Body of pancreas (tissue), 4 donors: ENCODE measurements at regions not wholly inside any gene's neighbourhood (a gene's known extent, or its start where the extent isn't known, plus 50 kb on each side); places are given as distances from the start of the nearest gene placed in this dataset.

Experiments
- ATAC-seq: fragments of 150-250 bp; one replicate; pipeline ENCODE4 v1.9.1; 2016
- DNase-seq, 4 donors: peaks; one replicate each; pipeline ENCODE4 v3.0.0-alpha.2; 2019
- H3K27ac ChIP-seq, 4 donors: fragments of 200-600 bp; sonication (generic); 1 replicate in 3 of 4; 2 replicates in 1 of 4; pipeline versions ENCODE4 v1.5.1 to v1.6.1; 2016 to 2019; ENCODE audit warnings: mild to moderate bottlenecking in 1 of 4, mixed read lengths in 1 of 4, moderate library complexity in 1 of 4
- H3K27me3 ChIP-seq, 2 donors: fragments of 200-600 bp; sonication (generic); one replicate each; pipeline ENCODE4 v1.6.0; 2016; ENCODE audit warnings: mild to moderate bottlenecking in 1 of 2
- H3K36me3 ChIP-seq, 2 donors: fragments of 200-600 bp; sonication (generic); replicated peaks in 1 of 2; 2 replicates each; pipeline ENCODE4 v1.5.1; 2016; ENCODE audit warnings: low read depth in 2 of 2; ENCODE audit not compliant: insufficient read depth in 1 of 2
- H3K4me1 ChIP-seq: fragments of 200-600 bp; sonication (generic); one replicate; pipeline ENCODE4 v1.6.0; 2016
- H3K4me3 ChIP-seq, 2 donors: fragments of 200-600 bp; sonication (generic); 1 replicate in 1 of 2; 2 replicates in 1 of 2; pipeline ENCODE4 v1.5.1; 2016 to 2019
- H3K9me3 ChIP-seq, 3 donors: fragments of 200-600 bp; sonication (generic); 1 replicate in 2 of 3; 2 replicates in 1 of 3; pipeline ENCODE4 v1.5.1; 2016
- POLR2A ChIP-seq, 3 donors: fragments of 450-650 bp; IDR thresholded peaks; one replicate each; pipeline ENCODE4 v1.6.1; 2016; ENCODE audit warnings: antibody characterized with exemption in 3 of 3, mild to moderate bottlenecking in 2 of 3
- WGBS, 2 donors: methylation state at CpG; one replicate each; pipeline ENCODE4 v1.1.5; 2017; 5-methylcytosine and 5-hydroxymethylcytosine counted together
- intact Hi-C: fragments of 100-400 bp; cut with DNase I; formaldehyde crosslinking; loops from one replicate; pipeline ENCODE4 v1.15.1; 2023
- TF ChIP-seq, protein P1 (sequence below), 7 experiments: fragments of 450-650 bp in 4 of 7; fragments of 200-600 bp in 3 of 7; sonication (generic) in 3 of 7; IDR thresholded peaks; one replicate each; pipeline ENCODE4 v1.5.1; 2016 to 2019; ENCODE audit warnings: antibody characterized with exemption in 7 of 7

DNA sequence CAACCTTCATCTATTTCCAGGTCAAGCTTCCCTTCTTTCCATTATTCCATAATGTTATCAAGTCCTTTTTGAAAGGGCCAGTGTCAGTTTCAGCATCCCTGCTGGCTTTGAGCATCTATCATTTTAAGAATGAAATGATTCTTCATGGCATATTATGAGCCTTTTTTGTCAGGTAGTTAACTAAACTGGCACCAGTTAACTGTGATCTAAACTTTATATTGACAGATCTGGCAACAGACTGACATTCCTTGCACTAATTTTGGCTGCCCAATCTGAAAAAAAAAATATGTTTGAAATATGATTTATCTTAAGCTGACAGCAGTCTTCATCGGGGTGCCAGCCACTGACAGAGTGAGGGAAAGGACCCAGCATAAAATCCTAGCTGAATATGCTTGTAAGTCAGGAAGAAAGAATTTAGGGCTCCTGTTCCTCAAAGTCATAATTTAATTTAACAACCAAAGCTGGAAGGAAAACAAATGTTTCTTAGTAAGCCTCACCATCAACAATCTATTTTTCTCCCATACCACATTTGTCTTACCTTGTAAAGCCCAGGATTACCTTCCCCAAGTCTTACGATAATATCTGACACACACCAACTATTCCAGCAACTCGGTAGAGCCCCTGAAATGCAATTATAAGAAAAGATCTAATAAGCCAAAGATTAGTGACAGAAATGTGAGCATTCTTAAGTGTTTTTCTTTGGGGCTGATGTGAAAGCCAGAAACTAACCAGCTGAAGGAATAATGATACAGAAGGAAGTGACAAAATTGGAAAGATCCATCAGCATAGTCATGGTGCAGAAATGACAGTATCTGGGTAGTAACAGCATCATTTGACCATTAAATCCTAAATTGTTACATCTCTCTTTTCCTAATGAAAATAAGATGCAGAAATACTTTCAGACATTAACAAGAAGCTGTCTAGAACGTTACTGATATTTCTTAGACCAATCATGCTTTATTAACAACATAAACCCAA, 228.1 kb downstream of the RBM43 start:
- DNase-seq = no peak
- no peaks in the 10 kb centered on the region for H3K4me1 ChIP-seq
- TF ChIP-seq, protein P1, sequence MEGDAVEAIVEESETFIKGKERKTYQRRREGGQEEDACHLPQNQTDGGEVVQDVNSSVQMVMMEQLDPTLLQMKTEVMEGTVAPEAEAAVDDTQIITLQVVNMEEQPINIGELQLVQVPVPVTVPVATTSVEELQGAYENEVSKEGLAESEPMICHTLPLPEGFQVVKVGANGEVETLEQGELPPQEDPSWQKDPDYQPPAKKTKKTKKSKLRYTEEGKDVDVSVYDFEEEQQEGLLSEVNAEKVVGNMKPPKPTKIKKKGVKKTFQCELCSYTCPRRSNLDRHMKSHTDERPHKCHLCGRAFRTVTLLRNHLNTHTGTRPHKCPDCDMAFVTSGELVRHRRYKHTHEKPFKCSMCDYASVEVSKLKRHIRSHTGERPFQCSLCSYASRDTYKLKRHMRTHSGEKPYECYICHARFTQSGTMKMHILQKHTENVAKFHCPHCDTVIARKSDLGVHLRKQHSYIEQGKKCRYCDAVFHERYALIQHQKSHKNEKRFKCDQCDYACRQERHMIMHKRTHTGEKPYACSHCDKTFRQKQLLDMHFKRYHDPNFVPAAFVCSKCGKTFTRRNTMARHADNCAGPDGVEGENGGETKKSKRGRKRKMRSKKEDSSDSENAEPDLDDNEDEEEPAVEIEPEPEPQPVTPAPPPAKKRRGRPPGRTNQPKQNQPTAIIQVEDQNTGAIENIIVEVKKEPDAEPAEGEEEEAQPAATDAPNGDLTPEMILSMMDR (IDR thresholded peaks at IDR 0.05) = no peak
- TF ChIP-seq POLR2A (IDR thresholded peaks at IDR 0.05) = no peak
- intact Hi-C loops = no loop called here
- no peak overlapping the region for H3K4me3 ChIP-seq
- no peaks in the 10 kb centered on the region for H3K36me3 ChIP-seq
- no peak overlapping the region for H3K27ac ChIP-seq
- WGBS, 2 donors = 34 to 41% methylated on average over 4 of the region's 4 CpGs
- H3K27me3 ChIP-seq = no peaks in the 10 kb centered on the region
- ATAC-seq = no peak
- H3K9me3 ChIP-seq = no peaks in the 10 kb centered on the region

- Histone ChIP-seq H3K4me1 (no peaks in the 10 kb centered on the region), H3K27me3 (no peaks in the 10 kb centered on the region), H3K36me3 (no peaks in the 10 kb centered on the region), H3K27ac (no peak overlapping the region), H3K4me3 (no peak overlapping the region), H3K9me3 (no peaks in the 10 kb centered on the region)
- DNase-seq (no peak), ATAC-seq (peak; percentile 27)
- 56 to 68% methylated on average over 2 of the region's 2 CpGs for WGBS, 2 donors
- intact Hi-C loops = no loop called here
- no peak for TF ChIP-seq POLR2A (IDR thresholded peaks at IDR 0.05)
- TF ChIP-seq, protein P1 (IDR thresholded peaks at IDR 0.05) = no peak
Measured at GRCh38 chr2:151032741-151033191, 228.9 kb downstream of the RBM43 start.

GRCh38 chr2:151030663-151031230, 230.9 kb downstream of the RBM43 start:
- Histone ChIP-seq H3K36me3 (no peaks in the 10 kb centered on the region), H3K27me3 (no peaks in the 10 kb centered on the region), H3K4me3 (no peak overlapping the region), H3K9me3 (no peaks in the 10 kb centered on the region), H3K4me1 (no peaks in the 10 kb centered on the region), H3K27ac (no peak overlapping the region)
- WGBS, 2 donors = 69 to 71% methylated on average over 8 of the region's 8 CpGs
- no peak for DNase-seq
- TF ChIP-seq, protein P1 (IDR thresholded peaks at IDR 0.05) = no peak
- no peak for TF ChIP-seq POLR2A (IDR thresholded peaks at IDR 0.05)
- no peak for ATAC-seq
- intact Hi-C loops = no loop called here

- no peak overlapping the region for H3K27ac ChIP-seq
- no peak overlapping the region for H3K4me3 ChIP-seq
- H3K9me3 ChIP-seq = no peaks in the 10 kb centered on the region
- intact Hi-C loops = no loop called here
- TF ChIP-seq POLR2A (IDR thresholded peaks at IDR 0.05) = no peak
- TF ChIP-seq, protein P1 (IDR thresholded peaks at IDR 0.05) = no peak
- peak; percentile 18 for ATAC-seq
- 55 to 62% methylated on average over 4 of the region's 4 CpGs for WGBS, 2 donors
- no peaks in the 10 kb centered on the region for H3K27me3 ChIP-seq
- no peaks in the 10 kb centered on the region for H3K36me3 ChIP-seq
- DNase-seq = no peak
- H3K4me1 ChIP-seq = no peaks in the 10 kb centered on the region
Measured at GRCh38 chr2:151029406-151030157, 232.1 kb downstream of the RBM43 start.
